Loucy (cell line): ENCODE measurements at regions not wholly inside any gene's neighbourhood (a gene's known extent, or its start where the extent isn't known, plus 50 kb on each side); places are given as distances from the start of the nearest gene placed in this dataset.

Experiments used
- H2AFZ ChIP-seq: fragments of 200-600 bp; sonication (generic); 2 replicates; pipeline ENCODE4 v1.6.0; 2016; ENCODE audit warnings: antibody characterized with exemption, mild to moderate bottlenecking, low read length, moderate library complexity
- H3F3A ChIP-seq: fragments of 200-600 bp; 2 replicates; pipeline ENCODE4 v1.6.0; 2016; ENCODE audit warnings: antibody characterized with exemption, low read depth, mild to moderate bottlenecking
- H3K27me3 ChIP-seq: fragments of 200-600 bp; sonication (generic); 2 replicates; pipeline ENCODE4 v1.6.1; 2014; ENCODE audit warnings: low read length, mild to moderate bottlenecking; ENCODE audit not compliant: insufficient read depth, poor library complexity, severe bottlenecking
- H3K36me3 ChIP-seq: fragments of 200-600 bp; sonication (generic); 2 replicates; pipeline ENCODE4 v1.6.1; 2016; ENCODE audit warnings: low read length; ENCODE audit not compliant: insufficient read depth
- H3K4me1 ChIP-seq: fragments of 200-600 bp; sonication (generic); 2 replicates; pipeline ENCODE4 v1.5.1; 2014; ENCODE audit warnings: low read length, mild to moderate bottlenecking; ENCODE audit not compliant: insufficient read depth, poor library complexity, severe bottlenecking
- H3K4me2 ChIP-seq: fragments of 200-600 bp; sonication (generic); 2 replicates; pipeline ENCODE4 v1.6.0; 2014; ENCODE audit warnings: antibody characterized with exemption, low read length, low read depth, mild to moderate bottlenecking; ENCODE audit not compliant: poor library complexity, severe bottlenecking
- H3K4me3 ChIP-seq: fragments of 200-600 bp; sonication (generic); 2 replicates; pipeline ENCODE4 v1.5.1; 2014; ENCODE audit warnings: low read length, mild to moderate bottlenecking, mixed read lengths; ENCODE audit not compliant: poor library complexity, severe bottlenecking
- H3K79me2 ChIP-seq: fragments of 200-600 bp; sonication (generic); 2 replicates; pipeline ENCODE4 v1.6.1; 2014; ENCODE audit warnings: low read length; ENCODE audit not compliant: insufficient read depth
- H3K9ac ChIP-seq: fragments of 200-600 bp; sonication (generic); 2 replicates; pipeline ENCODE4 v1.6.0; 2014; ENCODE audit warnings: mild to moderate bottlenecking, low read depth, low read length, moderate library complexity; ENCODE audit not compliant: poor library complexity, severe bottlenecking
- H3K9me2 ChIP-seq: fragments of 200-600 bp; sonication (generic); replicated peaks from 2 replicates; pipeline ENCODE4 v1.6.1; 2016; ENCODE audit warnings: low read depth, low read length, mixed read lengths
- H3K9me3 ChIP-seq: fragments of 200-600 bp; sonication (generic); 2 replicates; pipeline ENCODE4 v1.6.1; 2014; ENCODE audit warnings: mild to moderate bottlenecking, antibody characterized with exemption, low read length, low read depth; ENCODE audit not compliant: insufficient read depth
- H4K20me1 ChIP-seq: fragments of 200-600 bp; sonication (generic); 2 replicates; pipeline ENCODE4 v1.6.0; 2014; ENCODE audit warnings: antibody characterized with exemption, low read length, mild to moderate bottlenecking; ENCODE audit not compliant: insufficient read depth, poor library complexity, severe bottlenecking
- CTCF ChIP-seq: fragments of 200-600 bp; sonication (generic); conservative IDR thresholded peaks from 2 replicates; pipeline ENCODE4 v1.5.1; 2014; ENCODE audit warnings: mild to moderate bottlenecking, antibody characterized with exemption, low read length
- EZH2phosphoT487 ChIP-seq: fragments of 200-600 bp; IDR thresholded peaks from 2 replicates; pipeline ENCODE4 v1.6.1; 2018; ENCODE audit warnings: antibody characterized with exemption, mild to moderate bottlenecking, moderate library complexity, borderline replicate concordance

DNA sequence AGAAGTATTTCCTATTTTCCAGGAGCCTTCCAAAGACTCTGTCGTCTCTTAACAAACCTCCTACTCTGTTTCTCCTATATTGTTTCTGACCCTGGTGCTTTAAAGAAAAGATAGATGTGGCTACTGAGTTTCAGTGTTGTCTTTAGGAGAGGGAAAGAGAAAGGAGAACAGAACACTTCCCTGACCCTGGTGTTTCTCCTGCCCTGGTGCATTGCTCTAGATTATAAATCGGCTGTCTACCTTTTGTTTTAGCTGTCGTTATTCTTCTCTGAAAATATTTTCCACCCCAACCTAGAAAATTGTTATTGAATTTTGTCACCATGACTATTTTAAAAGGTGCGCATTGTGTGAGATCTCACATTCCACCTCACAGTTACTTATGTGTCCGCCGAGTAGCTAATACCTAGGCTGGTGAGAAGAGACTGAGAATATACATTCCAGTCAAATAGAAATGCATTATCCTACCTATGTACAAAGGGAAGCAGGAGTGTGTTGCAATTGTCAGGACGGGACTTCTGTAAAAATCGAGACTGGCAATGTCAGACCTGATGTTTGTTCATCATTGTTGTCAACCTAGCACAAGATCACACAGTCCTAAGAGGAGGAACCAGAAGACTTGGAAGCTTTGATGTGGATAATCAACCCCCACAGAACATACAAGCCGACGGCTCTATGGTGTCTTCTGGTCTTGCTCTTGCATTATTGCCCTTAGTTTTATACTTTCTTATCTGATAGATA is 108.7 kb upstream of the SLC38A4 start:
- Histone ChIP-seq H3F3A (no peaks in the 10 kb centered on the region), H3K9me3 (no peaks in the 10 kb centered on the region), H3K36me3 (no peaks in the 10 kb centered on the region), H3K27me3 (no peaks in the 10 kb centered on the region), H3K4me3 (no peak overlapping the region), H3K9ac (no peak overlapping the region), H3K4me1 (no peaks in the 10 kb centered on the region), H4K20me1 (no peaks in the 10 kb centered on the region), H3K79me2 (no peaks in the 10 kb centered on the region), H3K9me2 (no peaks in the 10 kb centered on the region), H2AFZ (no peak overlapping the region), H3K4me2 (no peak overlapping the region)
- TF ChIP-seq EZH2phosphoT487 (no peak), CTCF (no peak)

GRCh38 chr12:46935271-46935847 is 109.6 kb upstream of the SLC38A4 start:
- Histone ChIP-seq H3K27me3 (no peaks in the 10 kb centered on the region), H3K9me3 (no peaks in the 10 kb centered on the region), H2AFZ (no peak overlapping the region), H3K4me3 (no peak overlapping the region), H3K79me2 (no peaks in the 10 kb centered on the region), H3K9me2 (no peaks in the 10 kb centered on the region), H3F3A (no peaks in the 10 kb centered on the region), H3K36me3 (no peaks in the 10 kb centered on the region), H3K9ac (no peak overlapping the region), H4K20me1 (no peaks in the 10 kb centered on the region), H3K4me2 (no peak overlapping the region), H3K4me1 (no peaks in the 10 kb centered on the region)
- TF ChIP-seq CTCF, result no peak
- no peak for TF ChIP-seq EZH2phosphoT487

GRCh38 chr12:46936042-46936441 is 110.2 kb upstream of the SLC38A4 start:
- Histone ChIP-seq H3K9me2 (no peaks in the 10 kb centered on the region), H4K20me1 (no peaks in the 10 kb centered on the region), H3K4me2 (no peak overlapping the region), H3K36me3 (no peaks in the 10 kb centered on the region), H3K4me1 (no peaks in the 10 kb centered on the region), H3K4me3 (no peak overlapping the region), H3F3A (no peaks in the 10 kb centered on the region), H3K27me3 (no peaks in the 10 kb centered on the region), H3K9ac (no peak overlapping the region), H3K9me3 (no peaks in the 10 kb centered on the region), H3K79me2 (no peaks in the 10 kb centered on the region), H2AFZ (no peak overlapping the region)
- TF ChIP-seq CTCF (no peak), EZH2phosphoT487 (no peak)
